ENCODE measurements at regions not wholly inside any gene's neighbourhood (a gene's known extent, or its start where the extent isn't known, plus 50 kb on each side); places are given as distances from the start of the nearest gene placed in this dataset.

GRCh38 chr13:37488726-37489125, 109.8 kb downstream of the POSTN start:
- TF ChIP-seq EZH2 (optimal IDR thresholded peaks at IDR 0.05; ENCODE audit: low read depth, low read length) (no peak), CTCF (IDR thresholded peaks at IDR 0.05; ENCODE audit: low read length) (no peak)
